B cell (primary cell): ENCODE measurements at regions not wholly inside any gene's neighbourhood (a gene's known extent, or its start where the extent isn't known, plus 50 kb on each side); places are given as distances from the start of the nearest gene placed in this dataset.

Source experiments
- ATAC-seq: fragments of 200-7000 bp; cut with Tn5 transposase; one replicate; pipeline ENCODE4 v1.10.0; 2021; ENCODE audit warnings: low read depth, mild to moderate bottlenecking, moderate number of reproducible peaks, moderate library complexity
- CTCF ChIA-PET: fragments of 350-600 bp; sonication (Branson Sonifier 250); formaldehyde crosslinking; loops from one replicate; lab custom pipeline; 2021; ENCODE audit warnings: antibody characterized with exemption, inconsistent platforms; lab: Charles Lee
- POLR2A ChIA-PET: fragments of 350-600 bp; sonication (Branson Sonifier 250); formaldehyde crosslinking; loops from one replicate; lab custom pipeline; 2021; ENCODE audit warnings: antibody characterized with exemption; lab: Charles Lee
- DNase-seq: peaks from one replicate; pipeline ENCODE4 v3.0.0; 2013
- H2AFZ ChIP-seq: 2 replicates; pipeline ENCODE4 v1.6.1; 2012; ENCODE audit warnings: mild to moderate bottlenecking, low read depth, low read length; ENCODE audit not compliant: insufficient read depth, poor library complexity, severe bottlenecking
- H3K27ac ChIP-seq, 2 donors: 1 replicate in 1 of 2; 2 replicates in 1 of 2; pipeline ENCODE4 v1.5.1; 2012 to 2013; ENCODE audit warnings: low read length in 2 of 2, mild to moderate bottlenecking in 2 of 2, moderate library complexity in 1 of 2
- H3K27me3 ChIP-seq, 4 experiments: fragments of 200-600 bp in 1 of 4; sonication (generic) in 1 of 4; replicated peaks in 1 of 4; 1 replicate in 2 of 4; 2 replicates in 2 of 4; pipeline versions ENCODE4 v1.6.1 to v1.7.0; 2013 to 2016; ENCODE audit warnings: low read length in 3 of 4, mild to moderate bottlenecking in 2 of 4, mixed read lengths in 1 of 4, moderate library complexity in 1 of 4; ENCODE audit not compliant: insufficient read depth in 4 of 4, control insufficient read depth in 3 of 4; ENCODE audit errors: control extremely low read depth in 1 of 4
- H3K36me3 ChIP-seq, 2 experiments: replicated peaks in 1 of 2; 1 replicate in 1 of 2; 2 replicates in 1 of 2; pipeline versions ENCODE4 v1.6.1 to v1.7.1; 2013; ENCODE audit warnings: low read length in 1 of 2; ENCODE audit not compliant: insufficient read depth in 2 of 2, control insufficient read depth in 1 of 2; ENCODE audit errors: control extremely low read depth in 1 of 2, extremely low read depth in 1 of 2
- H3K4me1 ChIP-seq, 2 donors: fragments of 200-600 bp in 1 of 2; sonication (generic) in 1 of 2; 1 replicate in 1 of 2; 2 replicates in 1 of 2; pipeline versions ENCODE4 v1.5.1 to v1.6.1; 2013 to 2017; ENCODE audit warnings: low read length in 2 of 2; ENCODE audit not compliant: control insufficient read depth in 2 of 2, insufficient read depth in 2 of 2
- H3K4me2 ChIP-seq: replicated peaks from 2 replicates; pipeline ENCODE3; 2012; ENCODE audit warnings: mild to moderate bottlenecking, low read depth, low read length; ENCODE audit not compliant: poor library complexity, severe bottlenecking
- H3K4me3 ChIP-seq, 5 experiments: fragments of 200-600 bp in 1 of 5; sonication (generic) in 1 of 5; 1 replicate in 3 of 5; 2 replicates in 2 of 5; pipeline versions ENCODE4 v1.5.1 to v1.7.0; 2011 to 2016; ENCODE audit warnings: low read length in 4 of 5, mild to moderate bottlenecking in 4 of 5, low read depth in 2 of 5, control low read depth in 1 of 5, moderate library complexity in 1 of 5; ENCODE audit not compliant: insufficient read depth in 1 of 5; ENCODE audit errors: control extremely low read depth in 1 of 5, extremely low read depth in 1 of 5
- H3K79me2 ChIP-seq: fragments of 200-600 bp; sonication (generic); one replicate; pipeline ENCODE4 v1.6.0; 2016; ENCODE audit warnings: low read length; ENCODE audit not compliant: control insufficient read depth, insufficient read depth
- H3K9ac ChIP-seq: fragments of 200-600 bp; sonication (generic); 2 replicates; pipeline ENCODE4 v1.6.1; 2017; ENCODE audit warnings: mild to moderate bottlenecking, low read length, moderate library complexity
- H3K9me3 ChIP-seq, 3 donors: one replicate each; pipeline versions ENCODE4 v1.6.1 to v1.7.1; 2013; ENCODE audit warnings: low read length in 2 of 3; ENCODE audit not compliant: control insufficient read depth in 2 of 3, insufficient read depth in 1 of 3; ENCODE audit errors: control extremely low read depth in 1 of 3
- H4K20me1 ChIP-seq: 2 replicates; pipeline ENCODE4 v1.6.0; 2012; ENCODE audit warnings: mild to moderate bottlenecking, low read length; ENCODE audit not compliant: insufficient read depth, control insufficient read depth, poor library complexity, severe bottlenecking
- H3K27ac Mint-ChIP-seq: one replicate; pipeline ENCODE4 v1.8.0; 2021; ENCODE audit warnings: mixed read lengths
- H3K27me3 Mint-ChIP-seq: one replicate; pipeline ENCODE4 v1.8.0; 2021; ENCODE audit warnings: mixed read lengths
- H3K4me1 Mint-ChIP-seq: one replicate; pipeline ENCODE4 v1.8.0; 2021; ENCODE audit warnings: mixed read lengths
- H3K4me3 Mint-ChIP-seq: one replicate; pipeline ENCODE4 v1.8.0; 2021; ENCODE audit warnings: mixed read lengths
- H3K9me3 Mint-ChIP-seq: one replicate; pipeline ENCODE4 v1.8.0; 2022; ENCODE audit warnings: mixed read lengths; ENCODE audit not compliant: insufficient read depth
- CTCF ChIP-seq: fragments of 200-600 bp; IDR thresholded peaks from one replicate; pipeline ENCODE4 v1.8.0; 2022; ENCODE audit warnings: antibody characterized with exemption, mild to moderate bottlenecking
- EZH2 ChIP-seq: IDR thresholded peaks from 2 replicates; pipeline ENCODE4 v1.6.1; 2012; ENCODE audit warnings: borderline replicate concordance, low read depth, mild to moderate bottlenecking, moderate library complexity, low read length; ENCODE audit not compliant: insufficient read depth, poor library complexity, severe bottlenecking
- WGBS: methylation state at CpG from one replicate; pipeline ENCODE4 v1.1.5; 2013; ENCODE audit warnings: missing lambda C conversion rate; ENCODE audit not compliant: insufficient coverage; 5-methylcytosine and 5-hydroxymethylcytosine counted together
- intact Hi-C: fragments of 100-400 bp; cut with micrococcal nuclease; formaldehyde crosslinking; loops from one replicate; pipeline ENCODE4 v1.10.0; 2022

GRCh38 chr1:216922406-216922805 lies 199.2 kb upstream of the ESRRG start:
- Mint-ChIP-seq H3K27ac (no peak overlapping the region), H3K27me3 (no peaks in the 10 kb centered on the region), H3K4me1 (no peaks in the 10 kb centered on the region), H3K9me3 (no peaks in the 10 kb centered on the region), H3K4me3 (no peak overlapping the region)
- Histone ChIP-seq H3K9me3 (peaks cover 0 to 7% (median 0%) of the 10 kb centered on the region in 3 donors), H2AFZ (no peak overlapping the region), H3K9ac (no peak overlapping the region), H3K27ac (no peak overlapping the region), H3K36me3 (no peaks in the 10 kb centered on the region), H3K27me3 (no peaks in the 10 kb centered on the region), H3K79me2 (no peaks in the 10 kb centered on the region), H3K4me1 (no peaks in the 10 kb centered on the region), H3K4me2 (no peak overlapping the region), H3K4me3 (no peak overlapping the region), H4K20me1 (no peaks in the 10 kb centered on the region)
- intact Hi-C loops: no loop called here
- no CpG with 5 or more reads among the region's 2 CpGs for WGBS
- ChIA-PET CTCF (no interaction called here), POLR2A (no interaction called here)
- no peak for DNase-seq
- no peak for ATAC-seq
- TF ChIP-seq CTCF (no peak), EZH2 (no peak)

GRCh38 chr1:216921866-216922265 lies 198.6 kb upstream of the ESRRG start:
- H4K20me1 ChIP-seq: no peaks in the 10 kb centered on the region
- ATAC-seq: no peak
- peaks cover 0 to 7% (median 0%) of the 10 kb centered on the region in 3 donors for H3K9me3 ChIP-seq
- no peak overlapping the region for H3K9ac ChIP-seq
- no peaks in the 10 kb centered on the region for H3K36me3 ChIP-seq
- H3K79me2 ChIP-seq: no peaks in the 10 kb centered on the region
- TF ChIP-seq CTCF: no peak
- no peak for TF ChIP-seq EZH2
- intact Hi-C loops: no loop called here
- no peak overlapping the region for H3K27ac Mint-ChIP-seq
- no peaks in the 10 kb centered on the region for H3K9me3 Mint-ChIP-seq
- H3K4me3 ChIP-seq: no peak overlapping the region
- no peak overlapping the region for H3K4me2 ChIP-seq
- no peak overlapping the region for H3K4me3 Mint-ChIP-seq
- ChIA-PET POLR2A (no interaction called here), CTCF (no interaction called here)
- no peak overlapping the region for H3K27ac ChIP-seq
- no peak for DNase-seq
- no peak overlapping the region for H2AFZ ChIP-seq
- H3K4me1 ChIP-seq: no peaks in the 10 kb centered on the region
- no peaks in the 10 kb centered on the region for H3K27me3 Mint-ChIP-seq
- no peaks in the 10 kb centered on the region for H3K27me3 ChIP-seq
- no peaks in the 10 kb centered on the region for H3K4me1 Mint-ChIP-seq
- WGBS: 92% methylated on average over 2 of the region's 3 CpGs
